H9 (cell line): ENCODE measurements at regions not wholly inside any gene's neighbourhood (a gene's known extent, or its start where the extent isn't known, plus 50 kb on each side); places are given as distances from the start of the nearest gene placed in this dataset.

Experiments
- DNase-seq: peaks from one replicate; pipeline ENCODE4 v3.0.0-alpha.2; 2017
- H2AFZ ChIP-seq: one replicate; pipeline ENCODE4 v1.6.1; 2013; ENCODE audit warnings: mild to moderate bottlenecking, low read length, control low read depth, moderate library complexity
- H2AK5ac ChIP-seq: 2 replicates; pipeline ENCODE4 v1.6.1; 2013; ENCODE audit warnings: low read length, control low read depth, mixed read lengths; ENCODE audit not compliant: insufficient read length
- H2BK120ac ChIP-seq: one replicate; pipeline ENCODE4 v1.6.1; 2013; ENCODE audit warnings: low read depth, mild to moderate bottlenecking, low read length, control low read depth, inconsistent platforms; ENCODE audit not compliant: poor library complexity, severe bottlenecking
- H2BK12ac ChIP-seq: 2 replicates; pipeline ENCODE4 v1.6.1; 2013; ENCODE audit warnings: low read length, control low read depth, mixed read lengths, low read depth; ENCODE audit not compliant: insufficient read length
- H2BK15ac ChIP-seq: 2 replicates; pipeline ENCODE4 v1.6.1; 2013; ENCODE audit warnings: low read depth, low read length, control low read depth
- H2BK20ac ChIP-seq: one replicate; pipeline ENCODE4 v1.6.1; 2013; ENCODE audit warnings: low read depth, mild to moderate bottlenecking, low read length, control low read depth, inconsistent platforms; ENCODE audit not compliant: poor library complexity, severe bottlenecking
- H2BK5ac ChIP-seq: 2 replicates; pipeline ENCODE4 v1.6.1; 2013; ENCODE audit warnings: low read length, control low read depth, mixed read lengths; ENCODE audit not compliant: insufficient read length
- H3K14ac ChIP-seq: 2 replicates; pipeline ENCODE4 v1.6.1; 2013; ENCODE audit warnings: low read length, control low read depth; ENCODE audit not compliant: insufficient read depth
- H3K18ac ChIP-seq: 2 replicates; pipeline ENCODE4 v1.6.1; 2013; ENCODE audit warnings: low read depth, mild to moderate bottlenecking, mixed read lengths, low read length, control low read depth; ENCODE audit not compliant: insufficient read length
- H3K23ac ChIP-seq: 2 replicates; pipeline ENCODE4 v1.6.1; 2013; ENCODE audit warnings: low read length, control low read depth, mixed read lengths, low read depth; ENCODE audit not compliant: insufficient read length
- H3K23me2 ChIP-seq: 2 replicates; pipeline ENCODE4 v1.6.1; 2013; ENCODE audit warnings: low read depth, mild to moderate bottlenecking, mixed read lengths, low read length, control low read depth; ENCODE audit not compliant: insufficient read length, poor library complexity, severe bottlenecking
- H3K27ac ChIP-seq: 2 replicates; pipeline ENCODE4 v1.5.1; 2013; ENCODE audit warnings: low read length, control low read depth, mixed read lengths, low read depth; ENCODE audit not compliant: insufficient read length
- H3K27me3 ChIP-seq: 2 replicates; pipeline ENCODE4 v1.6.1; 2013; ENCODE audit warnings: low read length, control low read depth, inconsistent platforms; ENCODE audit not compliant: insufficient read depth
- H3K4ac ChIP-seq: 2 replicates; pipeline ENCODE4 v1.6.1; 2013; ENCODE audit warnings: low read depth, mild to moderate bottlenecking, control low read depth, inconsistent platforms, low read length, moderate library complexity
- H3K4me1 ChIP-seq: 2 replicates; pipeline ENCODE4 v1.6.1; 2013; ENCODE audit warnings: low read length, control low read depth, inconsistent platforms; ENCODE audit not compliant: insufficient read depth
- H3K4me2 ChIP-seq: 2 replicates; pipeline ENCODE4 v1.6.1; 2013; ENCODE audit warnings: low read length, control low read depth, mixed read lengths; ENCODE audit not compliant: insufficient read length, insufficient read depth
- H3K56ac ChIP-seq: 2 replicates; pipeline ENCODE4 v1.6.1; 2013; ENCODE audit warnings: low read depth, mild to moderate bottlenecking, mixed read lengths, low read length, control low read depth; ENCODE audit not compliant: insufficient read length
- H3K79me1 ChIP-seq: 2 replicates; pipeline ENCODE4 v1.6.1; 2013; ENCODE audit warnings: low read depth, mild to moderate bottlenecking, moderate library complexity, low read length, control low read depth, inconsistent platforms; ENCODE audit not compliant: insufficient read depth, poor library complexity, severe bottlenecking
- H3K79me2 ChIP-seq: 2 replicates; pipeline ENCODE4 v1.6.1; 2013; ENCODE audit warnings: low read length, control low read depth, inconsistent platforms; ENCODE audit not compliant: insufficient read depth
- H3K9ac ChIP-seq: 2 replicates; pipeline ENCODE4 v1.6.1; 2013; ENCODE audit warnings: low read length, control low read depth, mixed read lengths; ENCODE audit not compliant: insufficient read length; ENCODE audit errors: extremely low read depth
- H3K9me3 ChIP-seq: one replicate; pipeline ENCODE4 v1.6.1; 2013; ENCODE audit warnings: low read depth, low read length, inconsistent platforms; ENCODE audit not compliant: control insufficient read depth
- H3T11ph ChIP-seq: one replicate; pipeline ENCODE4 v1.6.1; 2013; ENCODE audit warnings: mild to moderate bottlenecking, low read length, control low read depth, inconsistent platforms
- H4K20me1 ChIP-seq: one replicate; pipeline ENCODE4 v1.6.1; 2013; ENCODE audit not compliant: control insufficient read depth, insufficient read length, insufficient read depth
- H4K5ac ChIP-seq: 2 replicates; pipeline ENCODE4 v1.6.1; 2013; ENCODE audit warnings: low read depth, mild to moderate bottlenecking, mixed read lengths, low read length, control low read depth; ENCODE audit not compliant: insufficient read length
- H4K8ac ChIP-seq: replicated peaks from 2 replicates; pipeline ENCODE4 v1.6.1; 2013; ENCODE audit warnings: low read length, control low read depth, mixed read lengths, low read depth; ENCODE audit not compliant: insufficient read length
- H4K91ac ChIP-seq: 2 replicates; pipeline ENCODE4 v1.6.1; 2013; ENCODE audit warnings: low read depth, mild to moderate bottlenecking, moderate library complexity, mixed read lengths, low read length, control low read depth; ENCODE audit not compliant: insufficient read length
- H3K27ac Mint-ChIP-seq, 3 experiments: 2 replicates in 2 of 3; 3 replicates in 1 of 3; pipeline ENCODE4 v1.8.0; 2020 to 2021; ENCODE audit warnings: mixed read lengths in 3 of 3, mild to moderate bottlenecking in 1 of 3, moderate library complexity in 1 of 3
- H3K27me3 Mint-ChIP-seq: 2 replicates; pipeline ENCODE4 v1.8.0; 2021; ENCODE audit warnings: low read depth, mild to moderate bottlenecking, moderate library complexity, mixed read lengths
- H3K36me3 Mint-ChIP-seq, 3 experiments: 2 replicates in 2 of 3; 3 replicates in 1 of 3; pipeline ENCODE4 v1.8.0; 2020 to 2021; ENCODE audit warnings: low read depth in 3 of 3, mixed read lengths in 3 of 3; ENCODE audit not compliant: insufficient read depth in 1 of 3
- H3K4me1 Mint-ChIP-seq, 2 experiments: 2 replicates each; pipeline ENCODE4 v1.8.0; 2020; ENCODE audit warnings: mixed read lengths in 2 of 2
- H3K4me3 Mint-ChIP-seq, 2 experiments: 2 replicates in 1 of 2; 3 replicates in 1 of 2; pipeline ENCODE4 v1.8.0; 2020 to 2021; ENCODE audit warnings: mild to moderate bottlenecking in 2 of 2, mixed read lengths in 2 of 2, moderate library complexity in 1 of 2
- H3K9me3 Mint-ChIP-seq, 2 experiments: 2 replicates in 1 of 2; 3 replicates in 1 of 2; pipeline ENCODE4 v1.8.0; 2020; ENCODE audit warnings: mild to moderate bottlenecking in 2 of 2, mixed read lengths in 2 of 2, moderate library complexity in 1 of 2
- CTCF ChIP-seq: fragments of 200-600 bp; sonication (generic); conservative IDR thresholded peaks from 3 replicates; pipeline ENCODE4 v1.8.0; 2021; ENCODE audit warnings: antibody characterized with exemption, mild to moderate bottlenecking
- WGBS: extraction: QIAGEN DNeasy Blood & Tissue Kit; methylation state at CpG from one replicate; pipeline ENCODE4 v1.1.7; 2013; ENCODE audit warnings: missing lambda C conversion rate, low lambda C conversion rate, mixed read lengths; ENCODE audit not compliant: insufficient read length; ENCODE audit errors: extremely low coverage; 5-methylcytosine and 5-hydroxymethylcytosine counted together

GRCh38 chr16:82366462-82366861 is 196.4 kb upstream of the MPHOSPH6 start:
- Histone ChIP-seq H3K4me2 (no peak overlapping the region), H2BK120ac (no peak overlapping the region), H2AFZ (no peak overlapping the region), H2BK20ac (no peak overlapping the region), H3K9ac (no peak overlapping the region), H2BK12ac (no peak overlapping the region), H3K56ac (no peak overlapping the region), H4K5ac (no peak overlapping the region), H3K27me3 (no peaks in the 10 kb centered on the region), H2BK5ac (no peak overlapping the region), H3K27ac (no peak overlapping the region), H2BK15ac (no peak overlapping the region), H4K8ac (no peak overlapping the region), H3K14ac (no peak overlapping the region), H3K4ac (no peak overlapping the region), H3K23me2 (no peaks in the 10 kb centered on the region), H3K79me1 (no peaks in the 10 kb centered on the region), H3K9me3 (no peaks in the 10 kb centered on the region), H3K18ac (no peak overlapping the region), H4K91ac (no peak overlapping the region), H3K23ac (no peak overlapping the region), H3K4me1 (no peaks in the 10 kb centered on the region), H2AK5ac (no peak overlapping the region), H3T11ph (no peak overlapping the region), H4K20me1 (no peaks in the 10 kb centered on the region), H3K79me2 (no peaks in the 10 kb centered on the region)
- no peak overlapping the region for H3K27ac Mint-ChIP-seq
- TF ChIP-seq CTCF = no peak
- H3K36me3 Mint-ChIP-seq = no peaks in the 10 kb centered on the region
- DNase-seq = no peak
- WGBS = no CpG with 5 or more reads among the region's 2 CpGs
- no peaks in the 10 kb centered on the region for H3K9me3 Mint-ChIP-seq
- peaks cover under 1% of the 10 kb centered on the region for H3K27me3 Mint-ChIP-seq
- no peak overlapping the region for H3K4me3 Mint-ChIP-seq
- peaks cover 0 to 3% of the 10 kb centered on the region in 2 experiments; a peak in 1 of 4 replicates for H3K4me1 Mint-ChIP-seq
